ENCODE measurements at regions not wholly inside any gene's neighbourhood (a gene's known extent, or its start where the extent isn't known, plus 50 kb on each side); places are given as distances from the start of the nearest gene placed in this dataset.
"Not testable (repeated sequence)": the region's sequence is repeated elsewhere in the genome, so short reads cannot be mapped to it uniquely, and the experiment has no call there.

DNA sequence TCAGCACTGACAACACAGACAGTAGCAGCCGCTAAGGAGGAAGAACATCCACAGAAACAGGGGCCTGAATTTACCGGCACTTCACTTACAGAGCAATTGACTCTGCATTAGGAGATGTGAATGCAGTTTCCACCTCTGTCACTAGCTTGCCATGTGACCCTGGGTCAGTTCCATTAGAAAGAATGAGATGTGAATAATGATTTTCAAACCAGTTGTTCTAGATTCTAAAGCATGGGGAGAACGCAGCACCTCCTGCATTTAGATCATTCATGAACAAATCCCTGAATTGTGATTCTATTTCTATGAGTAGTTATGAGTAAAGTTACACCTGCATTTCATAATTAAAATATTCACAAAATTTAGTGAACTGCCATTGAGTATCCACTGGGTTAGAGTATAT lies 197.3 kb upstream of the EXOC2 start:
- no peak for DNase-seq (ENCODE audit: extremely low read depth, low read depth)
- TF ChIP-seq, protein P1, sequence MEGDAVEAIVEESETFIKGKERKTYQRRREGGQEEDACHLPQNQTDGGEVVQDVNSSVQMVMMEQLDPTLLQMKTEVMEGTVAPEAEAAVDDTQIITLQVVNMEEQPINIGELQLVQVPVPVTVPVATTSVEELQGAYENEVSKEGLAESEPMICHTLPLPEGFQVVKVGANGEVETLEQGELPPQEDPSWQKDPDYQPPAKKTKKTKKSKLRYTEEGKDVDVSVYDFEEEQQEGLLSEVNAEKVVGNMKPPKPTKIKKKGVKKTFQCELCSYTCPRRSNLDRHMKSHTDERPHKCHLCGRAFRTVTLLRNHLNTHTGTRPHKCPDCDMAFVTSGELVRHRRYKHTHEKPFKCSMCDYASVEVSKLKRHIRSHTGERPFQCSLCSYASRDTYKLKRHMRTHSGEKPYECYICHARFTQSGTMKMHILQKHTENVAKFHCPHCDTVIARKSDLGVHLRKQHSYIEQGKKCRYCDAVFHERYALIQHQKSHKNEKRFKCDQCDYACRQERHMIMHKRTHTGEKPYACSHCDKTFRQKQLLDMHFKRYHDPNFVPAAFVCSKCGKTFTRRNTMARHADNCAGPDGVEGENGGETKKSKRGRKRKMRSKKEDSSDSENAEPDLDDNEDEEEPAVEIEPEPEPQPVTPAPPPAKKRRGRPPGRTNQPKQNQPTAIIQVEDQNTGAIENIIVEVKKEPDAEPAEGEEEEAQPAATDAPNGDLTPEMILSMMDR (IDR thresholded peaks at IDR 0.05; ENCODE audit: low read depth, low read length), result no peak

- DNase-seq (ENCODE audit: extremely low read depth, low read depth), result no peak
- TF ChIP-seq, protein P1 (IDR thresholded peaks at IDR 0.05; ENCODE audit: low read depth, low read length), result no peak
Measured at GRCh38 chr6:887583-888235, 194.8 kb upstream of the EXOC2 start.

- not testable (repeated sequence) for DNase-seq (ENCODE audit: extremely low read depth, low read depth)
Measured at GRCh38 chr6:886116-886515, 193.2 kb upstream of the EXOC2 start.

DNA sequence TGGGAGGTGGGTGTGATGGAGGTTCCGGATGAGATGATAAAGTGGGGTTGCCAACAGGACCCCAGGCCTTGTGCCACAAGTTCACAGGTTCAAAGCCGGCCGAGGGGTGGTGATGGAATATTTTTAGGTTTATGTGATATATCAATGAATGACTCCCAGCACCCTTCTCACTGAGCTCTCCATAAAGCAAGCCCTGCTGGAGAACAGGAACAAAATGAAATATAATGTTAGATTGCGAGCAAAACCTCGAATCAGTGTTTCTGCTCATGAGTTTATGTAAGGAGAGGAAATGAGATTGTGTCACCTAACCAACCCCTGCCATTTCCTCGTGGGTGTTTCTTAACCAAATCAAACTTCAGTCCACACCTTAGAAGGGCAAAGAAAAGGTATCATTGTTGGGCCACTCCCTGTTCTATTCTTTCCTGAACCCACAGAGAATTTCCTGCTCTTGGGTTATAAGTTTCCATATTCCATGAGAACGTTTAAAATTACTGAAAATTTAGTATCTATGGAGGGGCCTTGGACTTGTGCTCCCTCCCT lies 192.2 kb upstream of the EXOC2 start:
- TF ChIP-seq, protein P1 (IDR thresholded peaks at IDR 0.05; ENCODE audit: low read depth, low read length), result no peak
- no peak for DNase-seq (ENCODE audit: extremely low read depth, low read depth)

DNA sequence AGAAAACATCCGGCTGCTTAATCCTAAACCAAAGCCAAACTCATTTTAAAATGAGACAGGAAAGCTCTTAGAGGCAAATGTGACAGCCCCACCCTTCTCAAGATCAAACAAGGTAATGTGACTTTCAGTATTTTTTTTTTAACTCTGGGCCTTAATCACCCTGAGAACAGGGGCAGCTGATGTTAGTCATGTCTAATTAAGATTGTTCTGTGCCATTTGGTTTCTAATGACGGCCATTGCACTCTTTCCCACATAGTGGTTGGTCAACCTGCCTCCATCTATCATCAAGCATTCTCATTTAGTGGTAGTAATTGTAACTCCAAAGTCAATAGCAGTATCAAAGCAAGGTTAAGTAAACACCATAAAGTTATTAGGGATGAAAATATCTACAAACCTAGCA lies 191.6 kb upstream of the EXOC2 start:
- no peak for DNase-seq (ENCODE audit: extremely low read depth, low read depth)
- TF ChIP-seq, protein P1 (IDR thresholded peaks at IDR 0.05; ENCODE audit: low read depth, low read length), result no peak

DNA sequence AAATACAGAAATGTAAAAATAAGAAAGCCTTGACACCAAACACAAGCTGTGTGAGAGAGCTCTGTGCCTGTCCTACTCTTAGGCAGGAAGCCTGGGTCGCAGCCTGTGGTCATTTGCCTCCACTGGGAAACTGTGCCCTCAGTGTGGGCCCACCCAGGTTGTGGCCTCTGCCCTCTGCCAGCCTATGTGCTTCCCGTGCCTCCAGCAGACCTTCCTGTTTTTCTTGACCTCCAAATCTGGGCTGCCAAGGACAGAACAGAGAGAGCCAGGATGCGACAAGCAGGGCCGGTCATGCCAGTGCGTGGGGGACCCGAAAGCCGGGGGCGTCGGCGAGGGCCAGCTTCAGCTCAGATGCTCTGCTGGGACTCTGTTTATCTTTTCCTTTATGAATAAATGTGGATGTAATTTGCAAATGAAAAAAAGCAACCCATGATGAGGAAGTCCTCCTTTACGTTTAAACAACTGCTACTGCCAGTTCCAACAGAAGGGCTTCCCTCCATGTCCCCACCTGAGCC lies 189.2 kb upstream of the EXOC2 start:
- TF ChIP-seq, protein P1 (IDR thresholded peaks at IDR 0.05; ENCODE audit: low read depth, low read length), result no peak
- DNase-seq (ENCODE audit: extremely low read depth, low read depth), result no peak

- TF ChIP-seq, protein P1 (IDR thresholded peaks at IDR 0.05; ENCODE audit: low read depth, low read length), result no peak
Measured at GRCh38 chr6:878179-878578, 185.2 kb upstream of the EXOC2 start.

DNA sequence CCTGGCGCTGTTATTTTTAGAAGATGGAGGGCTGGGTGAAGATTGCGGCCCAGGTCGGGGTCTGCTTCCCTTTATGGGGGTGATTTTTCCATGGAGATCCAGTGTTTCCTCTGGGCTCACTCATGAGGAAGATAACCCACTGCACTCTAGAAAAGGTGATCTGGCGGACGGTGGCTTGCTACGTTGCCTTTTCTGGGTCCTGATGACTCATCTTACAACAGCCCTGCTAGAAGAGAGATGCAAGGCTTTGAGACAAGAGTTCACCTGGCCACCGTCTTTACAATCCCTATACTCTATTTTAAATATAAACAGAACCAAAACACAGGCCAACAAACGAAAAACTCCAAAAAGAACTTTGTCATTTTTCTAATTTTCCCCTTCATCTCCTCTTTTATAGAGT lies 182.1 kb upstream of the EXOC2 start:
- DNase-seq (ENCODE audit: extremely low read depth, low read depth), result no peak
- TF ChIP-seq, protein P1 (IDR thresholded peaks at IDR 0.05; ENCODE audit: low read depth, low read length), result no peak

More at GRCh38 chr6:878179-878578, 185.2 kb upstream of the EXOC2 start:
- DNase-seq (ENCODE audit: extremely low read depth, low read depth), result no peak
